ENCODE measurements at regions not wholly inside any gene's neighbourhood (a gene's known extent, or its start where the extent isn't known, plus 50 kb on each side); places are given as distances from the start of the nearest gene placed in this dataset.

GRCh38 chr11:70537576-70538571 is 139.5 kb downstream of the CTTN start:
- no peak for DNase-seq

GRCh38 chr11:70538641-70539359 is 140.5 kb downstream of the CTTN start:
- DNase-seq = no peak

- DNase-seq = no peak
These were observed 141.2 kb downstream of the CTTN start for GRCh38 chr11:70539360-70540095.

- no peak for DNase-seq
These were observed 141.9 kb downstream of the CTTN start for GRCh38 chr11:70540196-70540595.

DNA sequence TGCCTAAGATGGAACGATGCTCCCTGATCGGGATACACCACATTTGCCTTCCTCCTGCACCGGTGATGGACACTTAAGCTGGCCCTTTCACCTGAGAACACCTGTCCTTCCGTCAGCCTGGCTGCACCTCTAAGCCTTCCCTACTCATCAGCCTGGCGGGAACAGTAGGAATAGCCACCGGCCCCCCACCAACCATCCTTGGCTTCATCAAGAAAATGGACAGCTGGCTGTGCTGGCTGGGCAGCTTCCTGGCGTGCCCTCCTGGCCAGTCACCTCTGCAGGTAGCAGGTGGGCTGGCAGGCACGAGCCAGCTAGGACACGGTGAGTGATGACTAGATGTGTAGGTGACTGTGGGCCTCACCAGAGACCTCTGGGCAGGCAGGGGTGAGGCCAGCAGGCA is 142.8 kb downstream of the CTTN start:
- DNase-seq = no peak

DNA sequence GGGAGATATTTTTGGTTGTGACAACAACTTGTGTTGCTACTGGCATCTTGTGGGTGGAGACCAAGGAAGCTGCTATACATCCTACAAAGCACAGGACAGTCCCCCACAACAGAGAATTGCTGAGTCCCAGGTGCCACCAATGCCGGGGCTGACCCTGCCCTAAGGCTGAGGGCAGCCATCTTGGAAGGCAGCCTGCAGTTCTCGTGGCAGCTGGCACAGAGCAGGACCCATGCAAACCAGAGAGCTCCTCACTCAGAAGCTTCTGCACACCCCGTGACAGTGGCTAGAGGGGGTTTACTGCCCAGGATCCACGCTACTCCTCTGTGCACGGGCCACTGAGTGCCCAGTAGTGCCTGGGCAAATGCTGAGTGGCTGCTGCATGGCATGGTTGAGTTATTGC is 143.4 kb downstream of the CTTN start:
- DNase-seq = no peak

DNA sequence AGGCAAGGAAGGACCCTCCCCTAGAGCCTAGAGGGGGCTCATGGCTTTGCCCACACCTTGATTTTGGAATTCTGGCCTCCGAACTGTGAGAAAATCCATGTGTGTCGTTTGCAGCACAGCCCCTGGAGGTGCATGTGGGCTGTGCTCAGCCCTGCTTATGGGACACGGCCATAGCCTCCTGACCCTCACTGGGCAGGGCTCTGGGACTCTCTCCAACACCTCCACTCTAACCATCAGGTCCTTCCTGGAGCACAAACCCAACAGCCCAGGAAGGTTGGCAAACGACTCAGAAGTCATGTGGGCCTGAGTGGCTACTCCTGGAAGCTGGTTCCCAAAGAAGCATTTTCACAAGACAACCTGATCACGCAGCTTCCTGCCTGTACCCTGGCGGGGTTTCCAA is 144.1 kb downstream of the CTTN start:
- DNase-seq = no peak

DNA sequence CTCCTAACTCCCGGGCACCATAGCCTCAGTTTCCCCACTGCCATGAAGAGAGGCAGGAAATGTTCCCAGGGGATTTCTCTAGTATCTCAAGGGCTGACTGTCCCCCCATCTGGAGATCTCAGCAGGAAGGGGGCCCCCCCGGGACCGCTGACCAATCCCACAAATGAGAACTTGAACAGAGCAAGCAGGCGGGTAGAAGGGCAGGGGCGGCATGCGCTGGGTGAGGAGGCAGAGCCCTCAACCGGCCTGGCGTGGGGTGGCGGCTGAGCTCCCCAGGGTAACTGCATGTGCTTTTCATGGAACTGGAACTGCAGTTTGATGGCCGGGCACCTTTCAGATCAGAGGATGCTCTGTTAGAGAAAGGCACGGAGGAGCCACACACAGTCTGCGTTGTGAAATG is 144.5 kb downstream of the CTTN start:
- no peak for DNase-seq

DNA sequence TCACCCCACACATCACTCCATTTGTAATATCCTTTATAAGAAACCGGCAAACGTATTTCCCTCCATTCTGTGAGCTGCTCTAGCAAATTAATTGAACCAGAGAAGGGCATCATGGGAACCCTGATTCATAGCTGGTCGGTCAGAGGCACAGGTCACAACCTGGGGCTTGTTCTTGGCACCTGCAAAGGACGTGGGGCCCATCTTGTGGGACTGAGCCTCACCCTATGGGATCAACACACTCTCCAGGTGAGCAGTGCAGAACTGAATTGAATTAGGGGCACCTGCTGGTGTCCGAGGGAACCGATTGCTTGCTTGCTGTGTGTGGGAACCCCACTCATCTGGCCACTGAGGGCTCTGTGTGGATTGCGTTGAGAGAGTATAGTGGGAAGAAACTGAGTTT is 145.3 kb downstream of the CTTN start:
- no peak for DNase-seq

DNA sequence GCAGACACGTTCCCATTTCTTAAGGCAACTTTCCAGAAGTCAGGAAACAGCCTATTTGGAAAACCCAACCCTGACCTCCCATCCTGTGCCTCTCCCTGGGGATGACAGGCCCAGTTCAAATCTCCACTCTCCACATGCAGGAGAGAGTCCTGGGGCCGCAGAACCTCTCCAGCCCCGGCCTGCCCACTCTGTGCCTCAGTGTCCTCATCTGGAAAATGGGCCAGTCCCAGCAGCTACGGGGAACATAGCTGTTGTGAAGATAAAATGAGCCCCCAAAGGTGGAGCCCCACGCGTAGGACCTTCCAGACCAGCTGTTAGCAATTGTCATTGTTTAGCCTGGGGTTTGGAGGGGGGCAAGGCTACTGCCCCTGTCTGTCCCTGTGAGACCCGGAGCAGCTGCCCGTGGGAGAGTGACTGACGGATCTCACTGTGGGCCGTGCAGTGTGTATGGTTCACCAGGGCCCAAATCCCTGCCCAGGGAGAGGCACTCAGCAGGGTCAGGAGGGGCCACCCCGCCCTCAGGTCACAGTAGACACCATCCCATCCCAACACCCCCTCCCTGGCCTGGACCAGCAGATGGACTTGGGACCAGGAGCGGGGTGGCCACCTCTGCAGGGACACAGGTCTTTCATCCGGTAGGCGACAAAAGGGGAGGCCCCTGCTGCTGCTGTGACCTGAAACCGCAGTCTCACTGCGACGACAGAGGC is 145.9 kb downstream of the CTTN start:
- no peak for DNase-seq

DNA sequence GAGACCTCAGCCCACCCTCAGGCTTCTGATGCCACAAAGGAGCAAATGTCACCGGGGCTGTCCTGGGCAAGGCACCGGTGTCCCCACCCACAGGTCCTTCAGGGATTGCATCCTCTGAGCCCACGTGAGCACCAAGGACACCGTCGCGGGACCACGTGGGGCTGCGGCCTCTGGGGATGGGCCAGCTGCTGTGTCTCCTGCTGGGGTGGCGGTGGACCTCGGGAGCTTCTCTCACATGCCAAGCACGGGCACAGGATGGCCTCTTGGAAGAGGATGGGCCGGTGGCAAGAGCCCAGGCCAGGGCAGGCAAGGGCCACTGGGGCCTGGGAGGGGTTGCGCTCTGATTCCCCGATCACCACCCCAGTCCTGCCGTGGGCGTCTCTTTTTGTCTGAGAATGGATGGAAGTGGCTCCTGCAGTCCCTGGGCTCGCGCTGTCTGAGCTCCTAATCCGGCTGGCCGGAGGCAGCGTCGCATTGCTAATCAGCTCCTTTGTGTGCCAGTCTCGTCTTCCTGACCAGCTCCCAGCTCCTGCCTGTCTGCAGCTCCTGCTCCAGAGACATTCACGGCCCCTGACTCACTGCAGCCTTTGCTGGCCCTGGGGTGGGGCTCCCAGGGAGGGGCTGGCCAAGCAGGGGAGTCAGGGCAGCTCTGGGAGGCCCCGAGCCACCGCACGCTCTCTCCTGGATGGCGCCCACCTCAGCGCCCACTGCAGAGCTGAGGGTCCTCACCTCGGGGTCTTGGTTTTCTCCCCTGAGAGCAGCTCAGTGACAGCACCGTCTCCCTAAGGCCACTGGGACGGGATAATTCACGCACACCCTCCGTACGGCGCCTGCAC is 146.7 kb downstream of the CTTN start:
- DNase-seq = no peak

GRCh38 chr11:70545610-70545912 is 147.2 kb downstream of the CTTN start:
- no peak for DNase-seq

DNA sequence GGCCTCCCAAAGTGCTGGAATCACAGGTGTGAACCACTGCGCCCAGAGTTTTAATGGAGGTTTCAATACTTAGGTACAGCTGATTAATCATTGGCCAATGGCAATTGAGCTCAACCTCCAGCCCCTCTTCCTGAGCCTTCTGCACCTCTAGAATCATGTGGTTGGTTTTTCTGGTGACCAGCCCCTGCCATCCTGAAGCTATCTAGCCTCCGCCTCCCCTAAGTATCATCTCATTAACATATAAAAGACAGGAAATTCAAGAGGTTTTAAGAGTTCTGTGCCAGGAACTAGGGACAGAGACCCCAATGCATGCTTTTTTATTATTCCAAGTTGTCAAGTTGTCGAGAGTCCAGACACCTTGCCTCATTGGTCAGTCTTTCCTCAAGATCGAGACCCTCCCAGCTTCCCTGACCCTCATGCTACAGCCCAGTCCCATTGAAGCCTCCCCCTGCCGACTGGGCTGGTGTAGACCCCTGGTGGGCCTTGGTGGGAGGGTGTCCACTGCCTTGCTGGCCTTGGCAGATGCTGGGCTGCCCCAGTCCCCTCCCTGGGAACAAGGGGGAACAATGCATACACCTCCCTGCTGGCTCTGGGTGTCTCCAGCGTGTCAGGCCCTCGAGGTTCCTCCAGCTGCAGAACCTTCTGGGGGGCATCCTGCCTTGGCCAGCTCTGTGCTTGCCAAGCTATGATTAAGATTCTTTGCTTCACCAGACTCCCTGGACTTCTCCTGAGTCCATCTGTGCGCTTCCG is 148.0 kb downstream of the CTTN start:
- DNase-seq = no peak

DNA sequence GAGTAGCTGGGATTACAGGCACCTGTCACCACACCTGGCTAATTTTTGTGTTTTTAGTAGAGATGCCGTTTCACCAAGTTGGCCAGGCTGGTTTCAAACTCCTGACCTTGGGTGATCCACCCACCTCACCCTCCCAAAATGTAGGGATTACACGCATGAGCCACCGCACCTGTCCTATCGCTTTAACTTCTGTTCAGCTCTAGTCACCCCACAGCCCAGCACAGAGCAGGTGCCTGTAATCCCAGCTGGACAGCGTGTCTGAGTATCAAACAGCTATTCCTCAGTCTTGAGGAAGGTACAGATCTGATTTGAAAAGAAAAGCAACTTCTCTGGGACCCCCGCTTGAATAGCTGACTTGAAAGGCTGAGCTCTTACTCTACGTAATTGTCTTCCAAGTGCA is 149.1 kb downstream of the CTTN start:
- no peak for DNase-seq

GRCh38 chr11:70547821-70548670 is 149.7 kb downstream of the CTTN start:
- no peak for DNase-seq

DNA sequence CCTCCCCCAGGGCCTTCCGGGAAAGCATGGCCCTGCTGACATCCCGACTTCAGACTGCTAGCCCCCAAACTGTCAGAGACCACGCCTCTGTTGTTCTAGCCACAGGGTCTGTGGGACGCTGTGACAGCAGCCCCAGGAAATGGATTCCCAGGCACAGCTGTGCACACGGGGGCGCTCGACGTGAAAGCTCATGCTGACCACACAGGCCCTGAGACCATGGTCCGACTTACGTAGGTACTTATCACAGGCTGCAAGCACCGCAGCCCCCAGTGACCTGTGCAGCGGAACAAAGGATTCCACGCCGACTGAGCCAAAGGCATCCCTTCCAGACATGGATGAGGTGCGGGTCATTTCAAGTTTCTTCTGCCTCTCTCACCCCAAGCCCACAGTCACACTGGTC is 150.6 kb downstream of the CTTN start:
- no peak for DNase-seq

DNA sequence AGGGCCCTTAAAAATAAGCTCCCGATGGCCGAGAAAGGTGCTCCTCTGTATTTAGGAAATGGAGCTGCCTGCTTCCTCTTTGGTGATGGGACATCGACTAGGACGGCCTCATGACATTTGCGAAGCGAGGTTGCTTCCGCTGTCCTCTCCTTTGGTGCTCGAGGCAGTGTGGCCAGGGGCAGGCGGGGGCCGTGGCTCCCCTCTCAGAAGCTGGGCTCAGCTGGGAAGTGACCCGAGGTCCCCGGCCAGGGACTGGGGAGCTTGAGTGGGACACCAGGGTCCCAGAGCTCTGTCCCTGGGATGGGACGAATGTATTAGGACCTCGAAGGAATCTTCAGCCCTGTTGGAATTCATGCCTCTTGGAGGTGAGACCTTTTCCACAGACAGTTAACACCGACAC is 151.1 kb downstream of the CTTN start:
- DNase-seq = no peak

GRCh38 chr11:70549796-70550195 is 151.5 kb downstream of the CTTN start:
- no peak for DNase-seq

GRCh38 chr11:70550456-70551195 is 152.3 kb downstream of the CTTN start:
- DNase-seq = no peak

Data from Kasumi-1 (cell line).